MM.1S (cell line): ENCODE measurements at regions not wholly inside any gene's neighbourhood (a gene's known extent, or its start where the extent isn't known, plus 50 kb on each side); places are given as distances from the start of the nearest gene placed in this dataset.
"Not testable (repeated sequence)": the region's sequence is repeated elsewhere in the genome, so short reads cannot be mapped to it uniquely, and the experiment has no call there.

ENCODE experiments used
- DNase-seq: peaks from one replicate; pipeline ENCODE4 v3.0.0-alpha.2; 2015
- H2AFZ ChIP-seq: fragments of 300-600 bp; sonication (generic); 2 replicates; pipeline ENCODE4 v1.6.0; 2016; ENCODE audit warnings: antibody characterized with exemption, low read length
- H3F3A ChIP-seq: fragments of 300-600 bp; sonication (generic); 2 replicates; pipeline ENCODE4 v1.6.1; 2016; ENCODE audit warnings: mild to moderate bottlenecking, antibody characterized with exemption, low read length, moderate library complexity, mixed read lengths; ENCODE audit not compliant: insufficient read depth
- H3K27ac ChIP-seq: fragments of 300-600 bp; sonication (generic); 2 replicates; pipeline ENCODE4 v1.5.1; 2016; ENCODE audit warnings: mild to moderate bottlenecking, low read length
- H3K27me3 ChIP-seq: fragments of 300-600 bp; sonication (generic); replicated peaks from 2 replicates; pipeline ENCODE4 v1.6.0; 2016; ENCODE audit warnings: low read length; ENCODE audit not compliant: insufficient read depth
- H3K36me3 ChIP-seq: fragments of 300-600 bp; sonication (generic); replicated peaks from 2 replicates; pipeline ENCODE4 v1.6.1; 2016; ENCODE audit warnings: mild to moderate bottlenecking, low read length, mixed read lengths; ENCODE audit not compliant: insufficient read depth
- H3K4me1 ChIP-seq: fragments of 300-600 bp; sonication (generic); 2 replicates; pipeline ENCODE4 v1.6.1; 2016; ENCODE audit warnings: low read length, mixed read lengths
- H3K4me2 ChIP-seq: fragments of 300-600 bp; sonication (generic); 2 replicates; pipeline ENCODE4 v1.6.0; 2016; ENCODE audit warnings: low read depth, low read length
- H3K4me3 ChIP-seq: fragments of 300-600 bp; sonication (generic); 2 replicates; pipeline ENCODE4 v1.5.1; 2016; ENCODE audit warnings: low read length, mixed read lengths
- H3K79me2 ChIP-seq: fragments of 300-600 bp; sonication (generic); 2 replicates; pipeline ENCODE4 v1.6.1; 2016; ENCODE audit warnings: mixed run types, low read length, mixed read lengths
- H3K9ac ChIP-seq: fragments of 300-600 bp; sonication (generic); 2 replicates; pipeline ENCODE4 v1.6.1; 2016; ENCODE audit warnings: low read length, mixed read lengths
- H3K9me2 ChIP-seq: fragments of 300-600 bp; sonication (generic); replicated peaks from 2 replicates; pipeline ENCODE4 v1.6.1; 2016; ENCODE audit warnings: mild to moderate bottlenecking, low read length, mixed read lengths; ENCODE audit not compliant: insufficient read depth
- H3K9me3 ChIP-seq: fragments of 300-600 bp; sonication (generic); replicated peaks from 2 replicates; pipeline ENCODE4 v1.6.1; 2016; ENCODE audit warnings: mild to moderate bottlenecking, low read length, mixed read lengths; ENCODE audit not compliant: insufficient read depth
- H4K20me1 ChIP-seq: fragments of 300-600 bp; sonication (generic); 2 replicates; pipeline ENCODE4 v1.6.1; 2016; ENCODE audit warnings: mild to moderate bottlenecking, low read length, moderate library complexity, mixed read lengths; ENCODE audit not compliant: insufficient read depth
- EZH2 ChIP-seq: fragments of 300-600 bp; sonication (generic); optimal IDR thresholded peaks from 2 replicates; pipeline ENCODE3; 2017; ENCODE audit warnings: low read depth, mild to moderate bottlenecking, antibody characterized with exemption, low read length, mixed read lengths
- EZH2phosphoT487 ChIP-seq: fragments of 300-600 bp; sonication (generic); IDR thresholded peaks from 2 replicates; pipeline ENCODE4 v1.6.1; 2018; ENCODE audit warnings: antibody characterized with exemption, low read length
- TF ChIP-seq, protein P1 (sequence below): fragments of 300-600 bp; sonication (generic); IDR thresholded peaks from 2 replicates; pipeline ENCODE4 v1.5.1; 2016; ENCODE audit warnings: antibody characterized with exemption, low read length, mixed read lengths

DNA sequence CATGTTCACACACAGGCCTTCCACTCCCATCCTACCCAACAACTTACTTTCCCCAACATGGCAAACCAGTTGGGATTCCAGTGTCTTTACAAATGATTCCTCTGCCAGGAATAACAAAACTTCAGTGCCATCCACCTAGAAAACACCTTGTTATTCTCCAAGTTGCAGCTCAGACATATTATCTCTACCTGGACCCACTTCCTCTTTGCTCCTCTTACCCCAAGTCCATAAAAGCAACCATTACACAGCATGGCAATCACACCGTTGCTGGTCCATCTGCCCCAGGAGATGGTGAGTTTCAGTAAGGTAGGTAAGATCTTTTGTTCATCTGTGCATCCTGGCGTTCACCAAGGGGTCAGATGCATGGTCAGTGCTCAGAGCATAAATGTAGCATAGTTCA, 66.0 kb upstream of the CSF1 start:
- H3K4me3 ChIP-seq, result no peak overlapping the region
- H3K27ac ChIP-seq, result no peak overlapping the region
- TF ChIP-seq, protein P1, sequence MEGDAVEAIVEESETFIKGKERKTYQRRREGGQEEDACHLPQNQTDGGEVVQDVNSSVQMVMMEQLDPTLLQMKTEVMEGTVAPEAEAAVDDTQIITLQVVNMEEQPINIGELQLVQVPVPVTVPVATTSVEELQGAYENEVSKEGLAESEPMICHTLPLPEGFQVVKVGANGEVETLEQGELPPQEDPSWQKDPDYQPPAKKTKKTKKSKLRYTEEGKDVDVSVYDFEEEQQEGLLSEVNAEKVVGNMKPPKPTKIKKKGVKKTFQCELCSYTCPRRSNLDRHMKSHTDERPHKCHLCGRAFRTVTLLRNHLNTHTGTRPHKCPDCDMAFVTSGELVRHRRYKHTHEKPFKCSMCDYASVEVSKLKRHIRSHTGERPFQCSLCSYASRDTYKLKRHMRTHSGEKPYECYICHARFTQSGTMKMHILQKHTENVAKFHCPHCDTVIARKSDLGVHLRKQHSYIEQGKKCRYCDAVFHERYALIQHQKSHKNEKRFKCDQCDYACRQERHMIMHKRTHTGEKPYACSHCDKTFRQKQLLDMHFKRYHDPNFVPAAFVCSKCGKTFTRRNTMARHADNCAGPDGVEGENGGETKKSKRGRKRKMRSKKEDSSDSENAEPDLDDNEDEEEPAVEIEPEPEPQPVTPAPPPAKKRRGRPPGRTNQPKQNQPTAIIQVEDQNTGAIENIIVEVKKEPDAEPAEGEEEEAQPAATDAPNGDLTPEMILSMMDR, result no peak
- TF ChIP-seq EZH2 (no peak), EZH2phosphoT487 (no peak)

DNA sequence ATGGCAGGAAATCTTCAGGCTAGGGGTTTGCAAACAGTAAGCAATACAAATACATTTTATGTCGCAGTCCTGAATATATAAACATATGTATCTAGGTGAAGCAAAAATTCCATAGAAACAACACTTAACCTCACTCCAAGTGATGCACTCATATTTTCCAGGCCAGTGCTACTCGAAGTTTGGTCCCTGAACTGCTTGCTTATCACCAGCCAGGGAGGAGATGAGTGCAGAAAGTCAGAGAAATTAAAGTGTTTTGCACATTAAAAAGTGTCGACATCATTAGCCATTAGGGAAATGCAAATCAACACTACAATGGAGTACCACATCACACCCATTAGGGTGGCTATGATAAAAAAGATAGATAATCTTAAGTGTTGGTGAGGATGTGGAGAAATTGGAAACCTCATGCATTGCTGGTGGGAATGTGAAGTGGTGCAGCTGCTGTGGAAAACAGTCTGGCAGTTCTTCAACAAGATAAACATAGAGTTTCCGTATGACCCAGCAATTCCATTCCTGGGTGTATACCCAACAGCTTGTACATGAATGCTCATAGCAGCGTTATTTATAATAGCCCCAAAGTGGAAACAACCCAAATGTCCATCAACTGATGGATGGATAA, 70.5 kb upstream of the CSF1 start:
- no peak for DNase-seq
- Histone ChIP-seq H3K4me2 (no peak overlapping the region), H4K20me1 (no peaks in the 10 kb centered on the region), H2AFZ (no peak overlapping the region), H3K4me3 (no peak overlapping the region), H3K27me3 (no peaks in the 10 kb centered on the region), H3K36me3 (no peaks in the 10 kb centered on the region), H3K9me3 (no peaks in the 10 kb centered on the region), H3F3A (no peaks in the 10 kb centered on the region), H3K9me2 (no peaks in the 10 kb centered on the region), H3K79me2 (no peaks in the 10 kb centered on the region), H3K9ac (no peak overlapping the region), H3K27ac (no peak overlapping the region), H3K4me1 (no peaks in the 10 kb centered on the region)
- TF ChIP-seq EZH2 (no peak), EZH2phosphoT487 (no peak)
- TF ChIP-seq, protein P1, result no peak

More for the DNA sequence above, 66.0 kb upstream of the CSF1 start:
- no peaks in the 10 kb centered on the region for H3K27me3 ChIP-seq
- no peaks in the 10 kb centered on the region for H3K9me3 ChIP-seq
- H2AFZ ChIP-seq, result no peak overlapping the region
- no peak for DNase-seq
- H3K9ac ChIP-seq, result no peak overlapping the region
- no peaks in the 10 kb centered on the region for H3K79me2 ChIP-seq
- H4K20me1 ChIP-seq, result no peaks in the 10 kb centered on the region
- H3K36me3 ChIP-seq, result no peaks in the 10 kb centered on the region
- no peaks in the 10 kb centered on the region for H3K4me1 ChIP-seq
- H3K4me2 ChIP-seq, result no peak overlapping the region
- H3F3A ChIP-seq, result no peaks in the 10 kb centered on the region
- no peaks in the 10 kb centered on the region for H3K9me2 ChIP-seq

DNA sequence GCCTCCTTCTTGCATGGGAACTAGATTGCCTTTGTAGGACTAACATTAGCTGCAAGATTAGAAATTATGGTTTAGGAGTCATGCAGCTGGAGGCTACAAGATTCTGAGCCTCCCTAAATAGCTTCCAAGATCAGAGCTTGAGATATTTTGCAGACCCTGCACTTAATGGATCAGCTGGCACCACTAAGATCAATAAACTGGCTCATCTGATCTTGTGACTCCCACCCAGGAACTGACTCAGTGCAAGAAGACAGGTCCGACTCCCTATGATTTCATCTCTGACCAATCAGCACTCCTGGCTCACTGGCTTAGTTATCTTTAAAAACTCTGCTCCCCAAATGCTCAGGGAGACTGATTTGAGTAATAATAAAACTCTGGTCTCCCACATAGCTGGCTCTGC, 71.4 kb upstream of the CSF1 start:
- not testable (repeated sequence) for H3K27me3 ChIP-seq, H3K27ac ChIP-seq, H3K9me2 ChIP-seq, H3F3A ChIP-seq, DNase-seq, H3K36me3 ChIP-seq, H3K4me3 ChIP-seq, H3K4me2 ChIP-seq, H3K79me2 ChIP-seq, H3K9me3 ChIP-seq, H4K20me1 ChIP-seq, H3K4me1 ChIP-seq, H3K9ac ChIP-seq, H2AFZ ChIP-seq

DNA sequence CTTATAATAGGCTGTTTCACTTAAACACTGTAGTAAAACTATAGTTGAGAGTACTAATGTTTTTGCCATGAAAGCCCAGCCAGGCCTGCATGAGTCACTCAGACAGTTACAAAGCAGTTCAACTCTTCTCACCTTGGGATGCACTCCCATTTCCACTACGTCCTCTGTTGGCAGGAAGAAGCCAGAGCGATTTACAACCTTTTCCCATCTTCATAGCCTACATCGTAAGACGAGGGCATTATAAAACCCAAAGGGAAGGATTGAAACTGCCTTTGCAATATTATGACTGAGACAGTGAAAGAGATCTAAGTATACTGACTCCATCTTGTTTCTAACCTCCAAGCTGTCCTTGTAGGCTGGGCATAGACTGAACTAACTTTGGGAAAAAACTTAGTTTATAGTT, 71.8 kb upstream of the CSF1 start:
- no peak overlapping the region for H2AFZ ChIP-seq
- H3K4me2 ChIP-seq, result no peak overlapping the region
- H3K27me3 ChIP-seq, result no peaks in the 10 kb centered on the region
- TF ChIP-seq EZH2phosphoT487, result no peak
- TF ChIP-seq EZH2, result no peak
- TF ChIP-seq, protein P1, result no peak
- no peak overlapping the region for H3K27ac ChIP-seq
- no peaks in the 10 kb centered on the region for H3K36me3 ChIP-seq
- no peaks in the 10 kb centered on the region for H4K20me1 ChIP-seq
- H3K9me3 ChIP-seq, result no peaks in the 10 kb centered on the region
- no peaks in the 10 kb centered on the region for H3K79me2 ChIP-seq
- H3K4me1 ChIP-seq, result no peaks in the 10 kb centered on the region
- no peaks in the 10 kb centered on the region for H3F3A ChIP-seq
- no peak for DNase-seq
- H3K9ac ChIP-seq, result no peak overlapping the region
- H3K4me3 ChIP-seq, result no peak overlapping the region
- no peaks in the 10 kb centered on the region for H3K9me2 ChIP-seq
